ENCODE measurements at regions not wholly inside any gene's neighbourhood (a gene's known extent, or its start where the extent isn't known, plus 50 kb on each side); places are given as distances from the start of the nearest gene placed in this dataset.

GRCh38 chr1:30422251-30422650 lies 301.1 kb downstream of the MATN1 start:
- TF ChIP-seq GATA3 (IDR thresholded peaks at IDR 0.05; ENCODE audit: low read depth, low read length) (no peak), GATA2 (IDR thresholded peaks at IDR 0.05; ENCODE audit: low read depth, low read length) (no peak)

Measured in SH-SY5Y (cell line).